ENCODE measurements at regions not wholly inside any gene's neighbourhood (a gene's known extent, or its start where the extent isn't known, plus 50 kb on each side); places are given as distances from the start of the nearest gene placed in this dataset.
"Not testable (repeated sequence)": the region's sequence is repeated elsewhere in the genome, so short reads cannot be mapped to it uniquely, and the experiment has no call there.

- no peak for DNase-seq
Observed at GRCh38 chr5:163706053-163706771, 200.8 kb downstream of the MAT2B start.

- no peak for DNase-seq
Observed at GRCh38 chr5:163712011-163712410, 206.6 kb downstream of the MAT2B start.

GRCh38 chr5:163718272-163718671, 212.9 kb downstream of the MAT2B start:
- no peak for DNase-seq

- DNase-seq = no peak
Observed at GRCh38 chr5:163724305-163724704, 218.9 kb downstream of the MAT2B start.

- no peak for DNase-seq
Observed at GRCh38 chr5:163727028-163727427, 221.6 kb downstream of the MAT2B start.

GRCh38 chr5:163730206-163730756, 224.9 kb downstream of the MAT2B start:
- DNase-seq = no peak

GRCh38 chr5:163731256-163731655, 225.8 kb downstream of the MAT2B start:
- DNase-seq = no peak

GRCh38 chr5:163735069-163735468, 229.7 kb downstream of the MAT2B start:
- DNase-seq = no peak

GRCh38 chr5:163747586-163747985, 242.2 kb downstream of the MAT2B start:
- DNase-seq = no peak

- DNase-seq = no peak
Observed at GRCh38 chr5:163748934-163749333, 243.5 kb downstream of the MAT2B start.

- DNase-seq = not testable (repeated sequence)
Observed at GRCh38 chr5:163750415-163750814, 245.0 kb downstream of the MAT2B start.

- no peak for DNase-seq
Observed at GRCh38 chr5:163755505-163755904, 250.1 kb downstream of the MAT2B start.

GRCh38 chr5:163756170-163756569, 250.8 kb downstream of the MAT2B start:
- DNase-seq = no peak

- peak; percentile 0 for DNase-seq
Observed at GRCh38 chr5:163757344-163757743, 251.9 kb downstream of the MAT2B start.

- DNase-seq = no peak
Observed at GRCh38 chr5:163758283-163758711, 252.9 kb downstream of the MAT2B start.

- DNase-seq = no peak
Observed at GRCh38 chr5:163759000-163759704, 253.7 kb downstream of the MAT2B start.

GRCh38 chr5:163760498-163760897, 255.1 kb downstream of the MAT2B start:
- no peak for DNase-seq

GRCh38 chr5:163766936-163767670, 261.7 kb downstream of the MAT2B start:
- no peak for DNase-seq

- no peak for DNase-seq
Observed at GRCh38 chr5:163770625-163771024, 265.2 kb downstream of the MAT2B start.

GRCh38 chr5:163772241-163772640, 266.8 kb downstream of the MAT2B start:
- DNase-seq = no peak

GRCh38 chr5:163772644-163773043, 267.2 kb downstream of the MAT2B start:
- no peak for DNase-seq

GRCh38 chr5:163773226-163773625, 267.8 kb downstream of the MAT2B start:
- DNase-seq = no peak

GRCh38 chr5:163789870-163790269, 284.5 kb downstream of the MAT2B start:
- no peak for DNase-seq

All from CD4-positive, alpha-beta T cell treated with Interleukin-17A for 1 hour (primary cell).